GM21529 (cell line): ENCODE measurements at regions not wholly inside any gene's neighbourhood (a gene's known extent, or its start where the extent isn't known, plus 50 kb on each side); places are given as distances from the start of the nearest gene placed in this dataset.

ENCODE experiments used
- ATAC-seq: cut with Tn5 transposase; IDR thresholded peaks from one replicate; pipeline ENCODE4 v1.9.1; 2021; ENCODE audit not compliant: unreplicated experiment

GRCh38 chr2:16149349-16150243 lies 209.2 kb downstream of the MYCN start:
- ATAC-seq = no peak

GRCh38 chr2:16148632-16149348 lies 208.4 kb downstream of the MYCN start:
- no peak for ATAC-seq

- no peak for ATAC-seq
These were observed 202.3 kb downstream of the MYCN start for GRCh38 chr2:16142383-16143361.

DNA sequence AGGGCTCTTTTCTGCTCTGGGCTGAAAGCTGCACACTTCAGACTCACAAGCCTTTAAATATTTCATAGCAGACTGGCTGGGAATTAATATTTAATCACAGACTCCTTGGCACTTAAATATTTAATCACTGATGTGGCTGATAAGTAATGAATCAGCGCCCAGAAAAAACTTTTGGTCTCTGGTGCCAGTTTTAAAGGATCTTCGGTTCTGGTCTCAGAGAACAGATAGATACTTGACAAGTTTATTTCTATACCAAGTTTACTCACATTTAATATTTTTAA lies 201.2 kb downstream of the MYCN start:
- no peak for ATAC-seq

- no peak for ATAC-seq
These were observed 200.7 kb downstream of the MYCN start for GRCh38 chr2:16140771-16141640.

DNA sequence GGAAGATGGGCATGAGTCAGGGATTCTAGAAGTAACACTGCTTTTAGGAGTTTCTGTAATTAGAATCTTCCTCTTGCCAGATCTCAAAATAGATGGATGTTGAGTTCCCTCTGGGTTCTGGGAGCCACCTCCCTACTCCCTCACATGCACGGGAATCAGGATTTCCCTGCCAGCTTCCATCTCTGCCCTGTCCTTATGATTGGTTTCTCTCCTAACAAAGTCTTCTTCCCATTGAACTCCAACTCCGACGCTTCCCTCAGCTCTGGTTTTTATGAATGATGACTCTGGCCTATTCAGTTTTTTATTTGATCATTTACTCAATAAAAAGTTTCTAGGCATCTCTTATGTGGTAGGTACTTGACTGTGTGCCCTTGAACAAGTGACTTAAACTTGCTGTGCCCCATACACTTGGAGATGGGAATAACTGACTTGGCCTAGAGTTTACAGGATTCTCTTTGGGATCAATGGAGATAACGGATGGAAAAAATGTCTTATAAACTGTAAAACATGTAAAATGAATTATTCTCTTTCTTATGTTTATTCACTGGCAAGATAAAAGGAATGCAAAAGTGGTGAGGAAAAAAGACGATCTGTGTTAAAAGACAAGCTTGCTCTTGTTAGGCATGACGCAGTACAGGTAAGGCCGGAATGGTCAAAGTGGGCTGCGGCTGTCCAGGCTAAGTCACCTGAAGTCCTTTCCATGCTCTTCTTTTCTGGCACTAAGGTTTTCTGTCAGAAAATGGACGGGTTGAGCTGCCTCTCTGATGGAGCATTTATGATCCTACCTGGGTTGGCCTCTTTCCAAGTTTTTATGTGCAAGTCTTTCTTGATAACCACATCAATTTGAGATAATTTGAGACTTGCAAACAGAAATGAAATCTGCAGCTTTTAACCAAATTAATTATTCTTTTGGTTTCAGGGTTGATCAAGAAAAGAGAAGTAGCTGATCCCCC lies 199.6 kb downstream of the MYCN start:
- no peak for ATAC-seq

GRCh38 chr2:16138811-16139662 lies 198.7 kb downstream of the MYCN start:
- no peak for ATAC-seq

DNA sequence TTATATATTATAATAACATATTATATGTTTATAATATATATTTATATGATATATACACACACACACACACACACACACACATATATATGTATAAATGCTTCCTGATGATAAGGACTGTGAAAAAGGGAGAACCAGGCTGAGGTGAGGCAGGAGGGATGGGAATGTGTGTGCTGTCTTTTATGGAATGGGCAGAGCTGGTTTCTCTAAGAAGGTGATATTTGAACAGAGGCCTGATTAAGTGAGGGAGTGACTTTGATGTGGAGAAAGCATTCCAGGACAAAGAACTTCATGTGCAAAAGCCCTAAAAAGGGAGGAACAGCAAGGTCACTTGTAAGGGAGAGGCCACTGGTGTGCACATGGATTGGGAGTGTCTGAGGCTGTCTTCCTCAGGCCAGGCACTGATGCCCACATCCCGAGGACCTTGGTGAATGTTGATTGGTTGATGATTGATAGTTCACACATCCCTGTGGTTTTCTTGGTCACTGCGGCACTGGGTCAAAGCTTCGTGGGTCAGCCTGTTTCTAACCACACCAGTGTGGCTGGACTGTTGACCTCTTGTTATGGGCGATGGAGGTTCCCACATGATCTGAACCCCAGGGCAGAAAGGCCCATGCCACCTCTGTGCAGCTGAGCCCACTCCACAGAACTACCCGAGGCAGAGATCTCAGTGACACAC lies 196.9 kb downstream of the MYCN start:
- ATAC-seq = no peak

GRCh38 chr2:16136461-16137035 lies 196.2 kb downstream of the MYCN start:
- ATAC-seq = no peak

DNA sequence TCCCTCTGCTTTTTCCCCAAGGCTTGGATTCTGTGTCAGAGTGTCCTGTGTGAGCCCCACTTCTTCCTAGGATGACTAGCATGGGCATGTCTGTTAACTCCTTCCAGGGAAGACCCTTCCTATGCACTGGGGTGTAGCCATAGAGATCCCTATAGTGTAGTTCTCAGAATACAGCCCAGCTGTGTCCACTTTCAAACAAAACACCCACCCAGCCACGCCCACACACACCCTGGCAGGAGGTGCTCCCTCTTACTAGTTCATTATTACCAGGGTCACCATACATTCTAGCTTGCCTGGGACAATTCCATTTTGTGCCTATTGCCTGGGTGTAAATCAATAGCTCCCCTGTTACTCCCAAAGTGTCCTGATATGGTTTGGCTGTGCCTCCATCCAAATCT lies 195.6 kb downstream of the MYCN start:
- no peak for ATAC-seq

DNA sequence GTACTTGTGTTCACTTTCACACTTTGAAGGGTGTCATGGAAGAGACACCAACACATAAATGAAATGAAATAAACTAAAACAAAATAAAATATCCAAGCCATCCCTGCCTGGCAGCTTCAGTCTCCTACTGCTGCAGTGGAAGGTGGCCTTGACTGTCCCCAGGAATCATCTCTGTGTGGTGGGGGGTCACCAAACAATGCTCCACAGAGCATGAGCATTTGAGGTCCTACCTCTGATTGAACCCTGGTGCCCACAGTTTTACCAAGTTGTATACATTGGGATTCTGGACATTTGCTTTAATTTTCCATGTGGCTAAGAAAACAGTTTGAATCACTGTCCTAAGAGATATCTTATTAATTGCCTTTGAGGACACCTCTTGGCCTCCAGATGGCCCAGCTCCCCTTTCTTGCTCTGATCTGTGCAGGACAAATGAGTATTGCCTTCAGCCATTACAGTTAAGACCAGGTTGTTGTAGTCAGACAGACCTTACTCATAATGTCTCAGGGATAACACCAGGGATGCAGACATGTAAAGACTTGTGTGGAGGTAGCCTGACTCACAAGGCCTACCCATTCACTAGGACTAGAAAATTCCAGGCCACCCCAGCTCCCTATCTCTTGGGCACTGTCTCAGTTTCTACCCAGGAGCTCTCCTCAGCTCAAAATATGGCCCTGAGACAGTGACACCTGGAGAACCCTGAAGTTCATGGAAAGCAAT lies 195.0 kb downstream of the MYCN start:
- no peak for ATAC-seq

DNA sequence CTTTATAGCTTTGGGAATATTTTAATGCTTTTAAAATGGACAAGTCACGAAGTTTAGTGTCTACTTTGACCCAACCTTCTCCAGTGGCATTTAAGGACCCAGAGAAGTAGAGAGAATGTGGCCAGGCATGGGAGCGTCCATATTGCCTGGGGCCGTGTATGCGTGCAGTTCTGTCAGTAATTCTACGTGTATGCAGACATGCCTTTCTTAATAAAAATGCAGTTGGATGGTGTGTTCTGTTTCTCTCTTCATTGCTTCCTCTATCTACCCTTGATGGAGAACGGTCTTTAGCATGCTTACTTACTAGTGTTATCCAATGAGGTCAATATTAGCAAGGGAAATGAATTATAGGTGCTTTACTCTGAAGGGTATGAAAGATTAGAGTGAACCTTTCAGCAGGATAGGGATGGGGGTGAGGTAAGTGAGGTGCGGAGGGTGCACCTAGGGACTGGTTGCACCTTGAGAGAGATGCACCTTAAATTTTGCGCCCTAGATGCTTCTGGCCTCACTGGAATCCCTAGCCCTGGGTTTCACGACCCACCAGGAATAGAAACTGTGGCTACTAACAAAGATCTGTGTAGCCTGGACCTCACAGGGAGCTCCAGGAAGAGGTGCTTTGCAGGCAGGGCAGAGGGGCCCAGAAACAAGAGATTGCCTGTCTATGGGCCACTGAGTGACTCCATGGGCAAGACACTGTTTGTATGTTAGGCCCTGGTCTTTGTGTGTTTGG lies 194.3 kb downstream of the MYCN start:
- ATAC-seq = no peak

DNA sequence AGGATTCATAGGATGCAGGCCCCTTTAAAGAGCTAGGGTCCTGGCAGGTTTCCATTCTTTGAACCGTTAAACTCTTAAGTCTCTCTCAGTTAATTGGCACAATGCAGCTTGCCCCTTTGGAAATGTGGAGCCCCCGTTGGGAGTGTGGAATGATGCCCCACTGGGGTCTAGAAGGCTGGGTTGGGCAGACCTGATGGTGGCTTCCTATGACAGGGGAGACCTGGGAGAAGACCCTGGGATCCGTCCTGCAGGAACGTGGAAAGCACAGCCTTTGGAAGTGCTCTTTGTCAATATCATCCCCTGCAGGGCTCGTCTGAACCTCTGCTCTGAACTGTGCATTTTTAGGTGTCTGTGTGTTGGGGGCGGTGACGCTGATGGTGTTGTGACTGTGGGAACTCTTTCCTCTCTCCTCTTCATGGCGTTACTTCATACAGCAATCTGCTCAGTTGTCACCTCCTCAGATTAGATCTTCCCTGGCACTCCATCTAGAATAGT lies 190.6 kb downstream of the MYCN start:
- ATAC-seq = no peak

DNA sequence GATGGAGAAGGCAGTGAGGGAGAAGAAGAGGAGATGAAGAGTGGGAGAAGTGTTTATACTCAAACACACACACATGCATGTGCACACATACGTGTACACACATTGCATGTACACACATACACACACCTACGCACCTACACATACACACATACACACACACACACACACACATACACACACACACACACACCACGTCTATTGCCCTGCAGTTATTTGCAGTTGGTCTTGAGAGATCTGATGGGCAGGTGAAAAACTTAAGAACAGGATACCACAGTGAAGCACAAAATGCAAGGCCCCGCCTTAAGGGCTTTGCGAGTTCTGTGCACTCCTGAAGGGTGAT lies 190.2 kb downstream of the MYCN start:
- no peak for ATAC-seq

GRCh38 chr2:16129716-16130540 lies 189.6 kb downstream of the MYCN start:
- ATAC-seq = no peak
